HCT116 (cell line): ENCODE measurements at regions not wholly inside any gene's neighbourhood (a gene's known extent, or its start where the extent isn't known, plus 50 kb on each side); places are given as distances from the start of the nearest gene placed in this dataset.

Experiments used
- ATF3 ChIP-seq: IDR thresholded peaks from 2 replicates; pipeline ENCODE4 v1.6.1; 2012
- EZH2 ChIP-seq: fragments of 200-600 bp; sonication (generic); IDR thresholded peaks from 2 replicates; pipeline ENCODE4 v1.6.1; 2017; ENCODE audit warnings: antibody characterized with exemption, mixed run types
- EZH2phosphoT487 ChIP-seq: fragments of 200-600 bp; IDR thresholded peaks from 2 replicates; pipeline ENCODE4 v1.6.1; 2018; ENCODE audit warnings: antibody characterized with exemption, borderline replicate concordance
- POLR2A ChIP-seq: IDR thresholded peaks from 2 replicates; pipeline ENCODE4 v1.7.0; 2011; ENCODE audit warnings: borderline replicate concordance; ENCODE audit not compliant: insufficient read depth, insufficient read length; ENCODE audit errors: extremely low read depth
- POLR2AphosphoS5 ChIP-seq: IDR thresholded peaks from 2 replicates; pipeline ENCODE4 v1.6.1; 2011; ENCODE audit warnings: mild to moderate bottlenecking, low read depth, low read length, moderate library complexity
- SIN3A ChIP-seq: IDR thresholded peaks from 2 replicates; pipeline ENCODE4 v1.6.1; 2012; ENCODE audit warnings: low read depth
- SRF ChIP-seq: IDR thresholded peaks from 2 replicates; pipeline ENCODE4 v1.6.1; 2012; ENCODE audit warnings: low read depth
- ZNF274 ChIP-seq: fragments of 200-500 bp; sonication (Bioruptor generic); IDR thresholded peaks from 2 replicates; pipeline ENCODE4 v1.6.1; 2014; ENCODE audit warnings: mild to moderate bottlenecking, low read depth, low read length, inconsistent platforms
- TF ChIP-seq, protein P1 (sequence below), 3 experiments: fragments of 200-600 bp in 1 of 3; sonication (generic) in 1 of 3; IDR thresholded peaks in 2 of 3; conservative IDR thresholded peaks in 1 of 3; 2 replicates each; pipeline ENCODE4 v1.5.1; 2012 to 2017; ENCODE audit warnings: low read depth in 2 of 3, low read length in 2 of 3, antibody characterized with exemption in 1 of 3, borderline replicate concordance in 1 of 3, control low read depth in 1 of 3, mild to moderate bottlenecking in 1 of 3, mixed read lengths in 1 of 3, mixed run types in 1 of 3, moderate library complexity in 1 of 3; ENCODE audit not compliant: insufficient read depth in 1 of 3
- TF ChIP-seq, protein P2 (sequence below): IDR thresholded peaks from 2 replicates; pipeline ENCODE4 v1.6.1; 2012

DNA sequence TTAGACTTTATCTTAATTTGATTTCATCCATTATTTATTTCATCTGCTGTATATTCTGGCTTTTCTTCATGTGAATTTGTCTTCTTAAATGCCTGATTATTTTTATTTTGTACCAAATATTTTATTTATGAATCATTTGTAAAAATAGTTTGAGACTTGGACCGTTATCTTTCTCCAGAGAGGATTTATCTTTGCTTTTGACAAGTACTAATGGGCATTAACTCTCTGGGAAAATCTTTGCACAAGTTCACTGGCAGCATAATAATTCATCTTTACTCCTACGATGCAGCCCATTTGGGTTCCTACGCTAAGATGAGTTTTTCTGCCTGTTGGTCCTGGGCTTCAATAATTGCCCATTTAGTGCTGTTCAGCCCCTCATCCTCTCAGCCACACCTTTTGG lies 131.0 kb upstream of the RORB start:
- TF ChIP-seq EZH2phosphoT487 (no peak), SRF (no peak), EZH2 (no peak), POLR2AphosphoS5 (no peak), POLR2A (no peak), ZNF274 (no peak), ATF3 (no peak), SIN3A (no peak)
- TF ChIP-seq, protein P1, sequence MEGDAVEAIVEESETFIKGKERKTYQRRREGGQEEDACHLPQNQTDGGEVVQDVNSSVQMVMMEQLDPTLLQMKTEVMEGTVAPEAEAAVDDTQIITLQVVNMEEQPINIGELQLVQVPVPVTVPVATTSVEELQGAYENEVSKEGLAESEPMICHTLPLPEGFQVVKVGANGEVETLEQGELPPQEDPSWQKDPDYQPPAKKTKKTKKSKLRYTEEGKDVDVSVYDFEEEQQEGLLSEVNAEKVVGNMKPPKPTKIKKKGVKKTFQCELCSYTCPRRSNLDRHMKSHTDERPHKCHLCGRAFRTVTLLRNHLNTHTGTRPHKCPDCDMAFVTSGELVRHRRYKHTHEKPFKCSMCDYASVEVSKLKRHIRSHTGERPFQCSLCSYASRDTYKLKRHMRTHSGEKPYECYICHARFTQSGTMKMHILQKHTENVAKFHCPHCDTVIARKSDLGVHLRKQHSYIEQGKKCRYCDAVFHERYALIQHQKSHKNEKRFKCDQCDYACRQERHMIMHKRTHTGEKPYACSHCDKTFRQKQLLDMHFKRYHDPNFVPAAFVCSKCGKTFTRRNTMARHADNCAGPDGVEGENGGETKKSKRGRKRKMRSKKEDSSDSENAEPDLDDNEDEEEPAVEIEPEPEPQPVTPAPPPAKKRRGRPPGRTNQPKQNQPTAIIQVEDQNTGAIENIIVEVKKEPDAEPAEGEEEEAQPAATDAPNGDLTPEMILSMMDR (IDR thresholded peaks at IDR 0.05 in 2 of 3, conservative IDR thresholded peaks at IDR 0.05 in 1 of 3; ENCODE audit: borderline replicate concordance in 1 of 3, insufficient read depth in 1 of 3, low read depth in 2 of 3, low read length in 2 of 3), result no peak
- TF ChIP-seq, protein P2, sequence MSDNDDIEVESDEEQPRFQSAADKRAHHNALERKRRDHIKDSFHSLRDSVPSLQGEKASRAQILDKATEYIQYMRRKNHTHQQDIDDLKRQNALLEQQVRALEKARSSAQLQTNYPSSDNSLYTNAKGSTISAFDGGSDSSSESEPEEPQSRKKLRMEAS, result no peak
